Activated T-cell treated with anti-CD3 and anti-CD28 coated beads, Interleukin-2, amount 50 U/mL, for 24 hours (primary cell): ENCODE measurements at regions not wholly inside any gene's neighbourhood (a gene's known extent, or its start where the extent isn't known, plus 50 kb on each side); places are given as distances from the start of the nearest gene placed in this dataset.
"Not testable (repeated sequence)": the region's sequence is repeated elsewhere in the genome, so short reads cannot be mapped to it uniquely, and the experiment has no call there.

Source experiments
- DNase-seq: peaks from one replicate; pipeline ENCODE4 v3.0.0-alpha.2; 2020
- H3K27ac Mint-ChIP-seq: 2 replicates; pipeline ENCODE4 v1.8.0; 2020; ENCODE audit warnings: mild to moderate bottlenecking, mixed read lengths
- H3K27me3 Mint-ChIP-seq: 2 replicates; pipeline ENCODE4 v1.8.0; 2020; ENCODE audit warnings: mixed read lengths
- H3K36me3 Mint-ChIP-seq: 2 replicates; pipeline ENCODE4 v1.8.0; 2020; ENCODE audit warnings: low read depth, mixed read lengths
- H3K4me1 Mint-ChIP-seq: 2 replicates; pipeline ENCODE4 v1.8.0; 2020; ENCODE audit warnings: low read depth, mixed read lengths
- H3K4me3 Mint-ChIP-seq: 2 replicates; pipeline ENCODE4 v1.8.0; 2020; ENCODE audit warnings: mild to moderate bottlenecking, moderate library complexity, mixed read lengths
- H3K9me3 Mint-ChIP-seq: 2 replicates; pipeline ENCODE4 v1.8.0; 2020; ENCODE audit warnings: mixed read lengths

DNA sequence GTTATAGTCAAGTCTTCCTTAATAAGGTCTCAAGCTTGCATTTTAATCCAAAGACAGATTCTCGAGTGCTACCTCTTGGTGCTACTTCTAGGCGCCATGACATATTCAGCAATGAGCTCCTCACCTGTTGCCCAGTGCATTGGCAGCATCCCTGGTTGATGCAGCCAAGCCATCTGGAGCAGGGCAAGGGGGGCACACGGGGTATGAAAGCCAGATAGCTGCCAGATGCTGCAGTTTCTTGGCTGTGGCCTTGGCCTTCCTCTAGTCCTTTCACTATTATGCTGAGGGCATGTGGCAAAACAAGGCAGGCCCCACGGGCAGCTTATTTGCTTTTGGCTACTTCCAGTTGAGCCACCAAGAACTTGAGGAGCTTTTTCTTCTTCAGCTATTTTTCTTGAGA, 168.6 kb upstream of the PGRMC2 start:
- no peak for DNase-seq

DNA sequence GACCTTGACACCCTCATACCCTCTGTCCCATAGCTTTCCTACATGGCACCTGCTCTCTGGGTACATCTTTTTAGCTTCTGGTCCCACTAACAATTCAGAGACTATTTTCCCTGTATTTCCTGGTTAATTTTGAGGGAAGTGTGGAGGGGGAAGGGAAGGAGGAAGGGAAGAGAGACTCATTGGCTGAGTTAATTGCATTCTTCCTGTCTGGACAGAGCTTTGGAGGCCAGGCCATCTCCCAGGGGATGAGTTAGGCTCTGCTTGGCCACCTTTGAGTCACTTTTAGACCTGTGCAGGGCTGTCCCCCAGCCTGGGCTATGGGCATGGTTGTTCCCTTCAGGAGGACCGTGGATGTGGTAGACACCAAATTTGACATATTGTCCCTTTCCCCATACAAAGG, 167.9 kb upstream of the PGRMC2 start:
- peaks cover 3% of the 10 kb centered on the region for H3K27me3 Mint-ChIP-seq
- no peaks in the 10 kb centered on the region for H3K9me3 Mint-ChIP-seq
- H3K4me3 Mint-ChIP-seq = no peak overlapping the region
- H3K36me3 Mint-ChIP-seq = no peaks in the 10 kb centered on the region
- H3K27ac Mint-ChIP-seq = no peak overlapping the region
- DNase-seq = no peak
- H3K4me1 Mint-ChIP-seq = peaks cover 10% of the 10 kb centered on the region

More for the DNA sequence above, 168.6 kb upstream of the PGRMC2 start:
- Mint-ChIP-seq H3K4me1 (peaks cover 10% of the 10 kb centered on the region), H3K9me3 (no peaks in the 10 kb centered on the region), H3K36me3 (no peaks in the 10 kb centered on the region), H3K4me3 (no peak overlapping the region), H3K27ac (no peak overlapping the region), H3K27me3 (peaks cover 3% of the 10 kb centered on the region)

GRCh38 chr4:128454881-128455280, 167.3 kb upstream of the PGRMC2 start:
- no peak overlapping the region for H3K27ac Mint-ChIP-seq
- H3K36me3 Mint-ChIP-seq = no peaks in the 10 kb centered on the region
- no peaks in the 10 kb centered on the region for H3K9me3 Mint-ChIP-seq
- H3K4me3 Mint-ChIP-seq = no peak overlapping the region
- peaks cover 3% of the 10 kb centered on the region for H3K27me3 Mint-ChIP-seq
- DNase-seq = no peak
- peaks cover 10% of the 10 kb centered on the region for H3K4me1 Mint-ChIP-seq

DNA sequence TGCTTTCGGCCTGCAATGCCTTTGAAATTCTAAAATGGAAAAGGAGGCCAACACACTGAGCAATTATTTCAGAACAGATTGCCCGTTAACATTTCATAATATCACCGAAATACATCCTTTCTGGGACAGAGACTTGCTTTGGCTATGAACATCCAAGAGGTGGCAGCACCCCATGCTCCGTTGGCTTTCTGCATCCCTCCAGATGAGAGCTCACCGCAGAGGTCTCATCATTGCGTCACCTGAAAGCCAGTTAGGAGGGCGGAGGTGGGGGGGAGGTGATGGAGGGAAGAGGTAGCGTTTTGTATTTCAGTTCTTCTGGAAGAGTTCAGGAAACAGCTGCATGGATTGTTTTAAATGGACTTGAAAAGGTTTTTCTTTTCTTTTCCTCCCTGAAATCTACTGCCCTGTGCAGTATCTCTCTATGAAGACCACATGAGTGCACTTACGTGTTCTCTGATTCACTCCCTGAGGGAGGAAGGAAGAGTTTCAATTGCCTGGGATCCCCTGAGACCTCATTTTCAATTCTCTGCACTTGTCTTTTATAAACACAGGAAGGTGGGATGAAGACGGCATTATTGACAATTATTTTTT, 166.8 kb upstream of the PGRMC2 start:
- no peaks in the 10 kb centered on the region for H3K36me3 Mint-ChIP-seq
- peaks cover 3% of the 10 kb centered on the region for H3K27me3 Mint-ChIP-seq
- peaks cover 10% of the 10 kb centered on the region for H3K4me1 Mint-ChIP-seq
- H3K27ac Mint-ChIP-seq = no peak overlapping the region
- H3K4me3 Mint-ChIP-seq = no peak overlapping the region
- peak; percentile 69 for DNase-seq
- no peaks in the 10 kb centered on the region for H3K9me3 Mint-ChIP-seq

- H3K4me3 Mint-ChIP-seq = no peak overlapping the region
These were observed 164.8 kb upstream of the PGRMC2 start for GRCh38 chr4:128452415-128452814.

GRCh38 chr4:128451270-128451905, 163.8 kb upstream of the PGRMC2 start:
- Mint-ChIP-seq H3K4me1 (peaks cover 10% of the 10 kb centered on the region), H3K4me3 (no peak overlapping the region), H3K36me3 (no peaks in the 10 kb centered on the region), H3K9me3 (no peaks in the 10 kb centered on the region), H3K27ac (no peak overlapping the region), H3K27me3 (peaks cover 3% of the 10 kb centered on the region)
- DNase-seq = no peak

More at GRCh38 chr4:128452415-128452814, 164.8 kb upstream of the PGRMC2 start:
- no peak overlapping the region for H3K27ac Mint-ChIP-seq
- H3K27me3 Mint-ChIP-seq = peaks cover 3% of the 10 kb centered on the region
- H3K4me1 Mint-ChIP-seq = peaks cover 10% of the 10 kb centered on the region
- no peaks in the 10 kb centered on the region for H3K36me3 Mint-ChIP-seq
- no peak for DNase-seq
- H3K9me3 Mint-ChIP-seq = no peaks in the 10 kb centered on the region

DNA sequence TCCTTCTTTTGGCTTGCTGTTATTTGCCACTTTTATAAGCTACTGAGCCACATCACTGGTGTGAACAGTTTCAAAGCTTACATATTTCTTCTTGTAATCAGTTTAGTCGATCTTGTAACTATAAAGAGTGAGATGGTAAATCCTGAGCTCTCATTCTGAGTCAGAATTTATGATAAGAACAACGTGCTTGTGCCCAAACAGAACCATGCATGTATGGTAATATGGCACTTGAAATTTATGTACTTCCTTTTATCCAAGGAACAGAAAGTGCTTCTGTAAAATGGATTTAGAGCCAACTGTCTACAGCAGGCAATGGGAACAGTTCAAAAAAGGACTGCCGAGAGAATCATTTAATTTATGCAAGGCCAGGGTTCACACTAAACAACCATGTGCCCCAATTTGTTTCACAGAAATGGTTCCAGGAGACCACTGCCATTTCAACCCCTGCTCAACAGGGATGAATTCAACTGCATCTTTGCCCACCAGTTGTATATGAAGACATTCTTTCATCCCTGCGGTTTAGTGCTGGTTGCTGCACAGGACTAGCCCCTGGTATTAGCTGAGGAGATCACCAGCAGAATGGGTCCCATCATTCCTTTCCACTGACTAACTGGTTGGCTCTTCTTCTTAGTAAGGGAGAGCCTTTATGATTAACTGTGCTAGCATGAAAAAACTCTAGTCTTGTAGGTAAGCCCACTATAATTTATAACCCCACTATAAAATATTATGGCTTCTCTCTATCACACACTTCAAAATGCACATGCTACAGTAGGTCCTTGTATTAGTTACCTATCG, 162.9 kb upstream of the PGRMC2 start:
- H3K27ac Mint-ChIP-seq = no peak overlapping the region
- peaks cover 10% of the 10 kb centered on the region for H3K4me1 Mint-ChIP-seq
- peaks cover under 1% of the 10 kb centered on the region for H3K9me3 Mint-ChIP-seq
- H3K27me3 Mint-ChIP-seq = peaks cover 3% of the 10 kb centered on the region
- H3K4me3 Mint-ChIP-seq = no peak overlapping the region
- H3K36me3 Mint-ChIP-seq = no peaks in the 10 kb centered on the region
- no peak for DNase-seq

GRCh38 chr4:128449251-128449650, 161.6 kb upstream of the PGRMC2 start:
- H3K4me3 Mint-ChIP-seq = no peak overlapping the region
- peaks cover 5% of the 10 kb centered on the region for H3K4me1 Mint-ChIP-seq
- H3K36me3 Mint-ChIP-seq = peaks cover 1% of the 10 kb centered on the region
- peaks cover 3% of the 10 kb centered on the region for H3K27me3 Mint-ChIP-seq
- no peak overlapping the region for H3K27ac Mint-ChIP-seq
- no peak for DNase-seq
- H3K9me3 Mint-ChIP-seq = peaks cover 9% of the 10 kb centered on the region

DNA sequence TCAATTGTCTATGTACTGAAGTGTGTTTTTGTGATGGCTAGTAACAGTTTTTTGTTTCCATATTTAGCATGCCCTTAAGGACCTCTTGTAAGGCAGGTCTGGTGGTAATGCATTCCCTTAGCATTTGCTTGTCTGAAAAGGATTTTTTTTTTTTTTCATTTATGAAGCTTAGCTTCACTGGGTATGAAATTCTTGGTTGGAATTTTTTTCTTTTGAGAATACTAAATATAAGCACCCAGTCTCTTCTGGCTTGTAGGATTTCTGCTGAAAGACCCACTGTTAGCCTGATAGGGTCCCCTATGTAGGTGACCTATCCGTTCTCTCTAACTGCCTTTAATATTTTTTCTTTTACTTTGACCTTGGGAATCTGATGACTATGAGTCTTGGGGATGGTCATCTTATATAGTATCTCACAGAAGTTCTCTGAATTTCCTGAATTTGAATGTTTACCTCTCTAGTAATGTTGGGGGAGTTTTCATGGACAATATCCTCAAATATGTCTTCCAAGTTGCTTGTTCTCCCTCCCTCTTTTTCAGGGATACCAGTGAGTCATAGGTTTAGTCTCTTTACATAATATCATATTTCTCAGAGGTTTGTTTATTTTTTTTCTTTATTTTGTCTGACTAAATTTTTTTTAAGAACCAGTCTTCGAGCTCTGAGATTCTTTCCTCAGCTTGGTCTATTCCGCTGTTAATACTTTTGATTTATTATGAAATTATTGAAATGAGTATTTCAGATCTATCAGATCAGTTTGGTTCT, 157.1 kb upstream of the PGRMC2 start:
- no peak overlapping the region for H3K4me3 Mint-ChIP-seq

DNA sequence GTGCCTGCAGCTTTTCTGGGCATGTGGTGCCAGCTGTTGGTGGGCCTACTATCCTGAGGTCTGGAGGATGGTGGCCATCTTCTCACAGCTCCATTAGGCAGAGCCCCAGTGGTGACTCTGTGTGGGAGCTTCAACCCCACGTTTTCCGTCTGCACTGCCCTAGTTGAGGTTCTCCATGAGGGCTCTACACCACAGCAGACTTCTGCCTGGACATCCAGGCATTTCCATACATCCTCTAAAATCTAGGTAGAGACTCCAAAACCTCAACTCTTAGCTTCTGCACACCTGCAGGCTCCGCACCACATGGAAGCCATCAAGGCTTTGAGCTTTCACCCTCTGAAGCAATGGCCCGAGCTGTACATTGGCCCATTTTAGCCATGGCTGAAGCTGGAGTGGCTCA, 153.3 kb upstream of the PGRMC2 start:
- no peak overlapping the region for H3K27ac Mint-ChIP-seq
- DNase-seq = no peak
- H3K9me3 Mint-ChIP-seq = peaks cover 28% of the 10 kb centered on the region
- H3K36me3 Mint-ChIP-seq = peaks cover 10% of the 10 kb centered on the region
- no peaks in the 10 kb centered on the region for H3K4me1 Mint-ChIP-seq
- no peak overlapping the region for H3K4me3 Mint-ChIP-seq
- H3K27me3 Mint-ChIP-seq = no peaks in the 10 kb centered on the region

More for the DNA sequence above, 157.1 kb upstream of the PGRMC2 start:
- Mint-ChIP-seq H3K9me3 (peaks cover 28% of the 10 kb centered on the region), H3K27me3 (no peaks in the 10 kb centered on the region), H3K4me1 (no peaks in the 10 kb centered on the region), H3K36me3 (peaks cover 10% of the 10 kb centered on the region), H3K27ac (no peak overlapping the region)
- DNase-seq = no peak

GRCh38 chr4:128437023-128437422, 149.4 kb upstream of the PGRMC2 start:
- not testable (repeated sequence) for H3K27ac Mint-ChIP-seq, H3K9me3 Mint-ChIP-seq, DNase-seq, H3K27me3 Mint-ChIP-seq, H3K4me1 Mint-ChIP-seq, H3K4me3 Mint-ChIP-seq, H3K36me3 Mint-ChIP-seq

DNA sequence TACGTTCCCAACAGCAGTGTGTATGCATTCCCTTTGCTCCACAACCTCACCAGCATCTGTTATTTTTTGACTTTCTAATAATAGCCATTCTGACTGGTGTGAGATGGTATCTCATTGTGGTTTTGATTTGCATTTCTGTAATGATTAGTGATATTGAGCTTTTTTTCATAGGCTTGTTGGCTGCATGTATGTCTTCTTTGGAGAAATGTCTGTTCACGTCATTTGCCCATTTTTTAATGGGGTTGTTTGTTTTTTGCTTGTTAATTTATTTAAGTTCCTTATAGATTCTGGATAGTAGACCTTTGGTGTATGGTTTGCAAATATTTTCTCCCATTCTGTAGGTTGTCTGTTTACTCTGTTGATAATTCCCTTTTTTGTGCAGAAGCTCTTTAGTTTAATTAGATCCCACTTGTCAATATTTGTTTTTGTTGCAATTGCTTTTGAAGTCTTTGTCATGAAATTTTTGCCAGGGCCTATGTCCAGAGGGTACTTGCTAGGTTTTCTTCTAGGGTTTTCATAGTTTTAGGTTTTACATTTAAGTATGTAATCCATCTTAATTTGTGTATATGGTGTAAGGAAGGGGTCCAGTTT, 141.5 kb upstream of the PGRMC2 start:
- not testable (repeated sequence) for H3K27me3 Mint-ChIP-seq, H3K4me1 Mint-ChIP-seq, H3K9me3 Mint-ChIP-seq, H3K36me3 Mint-ChIP-seq, H3K27ac Mint-ChIP-seq, DNase-seq, H3K4me3 Mint-ChIP-seq

DNA sequence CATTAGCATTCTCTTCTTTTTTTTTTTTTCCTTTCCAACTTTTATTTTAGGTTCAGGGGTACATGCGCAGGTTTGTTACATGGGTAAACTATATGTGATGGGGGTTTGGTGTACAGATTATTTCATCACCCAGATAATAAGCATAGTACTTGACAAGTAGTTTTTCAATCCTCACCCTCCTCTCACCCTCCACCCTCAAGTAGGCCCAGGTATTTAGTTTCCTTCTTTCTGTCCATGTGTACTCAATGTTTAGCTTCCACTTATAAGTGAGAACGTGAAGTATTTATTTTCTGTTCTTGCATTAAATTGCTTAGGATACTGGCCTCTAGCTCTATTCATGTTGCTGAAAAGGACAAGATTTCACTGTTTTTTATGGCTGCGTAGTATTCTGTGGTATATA, 140.8 kb upstream of the PGRMC2 start:
- Mint-ChIP-seq H3K36me3 (no peaks in the 10 kb centered on the region), H3K27ac (no peak overlapping the region), H3K4me3 (no peak overlapping the region), H3K4me1 (no peaks in the 10 kb centered on the region), H3K27me3 (no peaks in the 10 kb centered on the region), H3K9me3 (peaks cover 6% of the 10 kb centered on the region)
- no peak for DNase-seq

- H3K9me3 Mint-ChIP-seq = peaks cover 6% of the 10 kb centered on the region
- no peak overlapping the region for H3K27ac Mint-ChIP-seq
- H3K4me1 Mint-ChIP-seq = no peaks in the 10 kb centered on the region
- no peak overlapping the region for H3K4me3 Mint-ChIP-seq
- no peaks in the 10 kb centered on the region for H3K36me3 Mint-ChIP-seq
- no peaks in the 10 kb centered on the region for H3K27me3 Mint-ChIP-seq
- DNase-seq = no peak
These were observed 140.3 kb upstream of the PGRMC2 start for GRCh38 chr4:128427832-128428366.
